ENCODE measurements at regions not wholly inside any gene's neighbourhood (a gene's known extent, or its start where the extent isn't known, plus 50 kb on each side); places are given as distances from the start of the nearest gene placed in this dataset.

GRCh38 chr16:7910116-7910515 is 577.5 kb downstream of the RBFOX1 start:
- intact Hi-C loops (cut with DNase I) = no loop called here
- 62 to 71% (median 67%) methylated on average over 7 of the region's 7 CpGs for WGBS, 3 donors
- H3K9me3 ChIP-seq = no peaks in the 10 kb centered on the region

GRCh38 chr16:7888411-7888810 is 555.8 kb downstream of the RBFOX1 start:
- 25 to 26% (median 26%) methylated on average over 1 of the region's 1 CpG for WGBS, 3 donors

More at GRCh38 chr16:7910116-7910515, 577.5 kb downstream of the RBFOX1 start:
- no peak for DNase-seq
- Histone ChIP-seq H3K4me1 (ENCODE audit: insufficient read depth) (no peaks in the 10 kb centered on the region), H3K27ac (no peak overlapping the region), H3K4me3 (no peak overlapping the region), H3K27me3 (no peaks in the 10 kb centered on the region), H3K36me3 (no peaks in the 10 kb centered on the region)
- no peak for TF ChIP-seq EP300 (IDR thresholded peaks at IDR 0.05)
- TF ChIP-seq, protein P1, sequence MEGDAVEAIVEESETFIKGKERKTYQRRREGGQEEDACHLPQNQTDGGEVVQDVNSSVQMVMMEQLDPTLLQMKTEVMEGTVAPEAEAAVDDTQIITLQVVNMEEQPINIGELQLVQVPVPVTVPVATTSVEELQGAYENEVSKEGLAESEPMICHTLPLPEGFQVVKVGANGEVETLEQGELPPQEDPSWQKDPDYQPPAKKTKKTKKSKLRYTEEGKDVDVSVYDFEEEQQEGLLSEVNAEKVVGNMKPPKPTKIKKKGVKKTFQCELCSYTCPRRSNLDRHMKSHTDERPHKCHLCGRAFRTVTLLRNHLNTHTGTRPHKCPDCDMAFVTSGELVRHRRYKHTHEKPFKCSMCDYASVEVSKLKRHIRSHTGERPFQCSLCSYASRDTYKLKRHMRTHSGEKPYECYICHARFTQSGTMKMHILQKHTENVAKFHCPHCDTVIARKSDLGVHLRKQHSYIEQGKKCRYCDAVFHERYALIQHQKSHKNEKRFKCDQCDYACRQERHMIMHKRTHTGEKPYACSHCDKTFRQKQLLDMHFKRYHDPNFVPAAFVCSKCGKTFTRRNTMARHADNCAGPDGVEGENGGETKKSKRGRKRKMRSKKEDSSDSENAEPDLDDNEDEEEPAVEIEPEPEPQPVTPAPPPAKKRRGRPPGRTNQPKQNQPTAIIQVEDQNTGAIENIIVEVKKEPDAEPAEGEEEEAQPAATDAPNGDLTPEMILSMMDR (IDR thresholded peaks at IDR 0.05) = no peak
- TF ChIP-seq POLR2A (IDR thresholded peaks at IDR 0.05) = no peak

DNA sequence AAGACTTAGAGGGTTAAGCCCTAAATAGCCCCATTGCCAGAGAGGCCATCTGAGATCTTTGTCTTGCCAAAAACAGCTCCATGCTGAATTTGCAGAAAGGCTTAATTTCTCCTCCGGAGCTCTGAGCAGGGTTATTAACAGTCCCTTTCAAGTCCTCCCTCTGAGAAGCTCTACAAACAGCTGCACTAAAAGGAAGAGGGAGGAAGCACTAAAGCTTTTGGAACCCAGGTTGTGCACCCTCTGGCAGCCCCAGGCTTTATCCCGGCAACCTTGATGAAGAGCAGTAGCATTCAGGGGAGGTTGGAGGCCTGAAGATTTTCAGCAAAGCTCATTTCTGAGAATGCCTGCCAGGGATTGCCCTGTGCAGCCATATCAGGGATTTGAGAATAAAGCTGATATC is 554.7 kb downstream of the RBFOX1 start:
- Histone ChIP-seq H3K27ac (no peak overlapping the region), H3K9me3 (no peaks in the 10 kb centered on the region), H3K4me3 (no peak overlapping the region), H3K27me3 (no peaks in the 10 kb centered on the region), H3K4me1 (ENCODE audit: insufficient read depth) (no peaks in the 10 kb centered on the region), H3K36me3 (no peaks in the 10 kb centered on the region)
- TF ChIP-seq EP300 (IDR thresholded peaks at IDR 0.05) (no peak), POLR2A (IDR thresholded peaks at IDR 0.05) (no peak)
- TF ChIP-seq, protein P1 (IDR thresholded peaks at IDR 0.05) = no peak
- intact Hi-C loops (cut with DNase I) = no loop called here
- 12 to 25% (median 17%) methylated on average over 2 of the region's 2 CpGs for WGBS, 3 donors
- DNase-seq = no peak

More at GRCh38 chr16:7888411-7888810, 555.8 kb downstream of the RBFOX1 start:
- H3K27me3 ChIP-seq = no peaks in the 10 kb centered on the region
- no peak overlapping the region for H3K4me3 ChIP-seq
- no peak for TF ChIP-seq POLR2A (IDR thresholded peaks at IDR 0.05)
- TF ChIP-seq, protein P1 (IDR thresholded peaks at IDR 0.05) = no peak
- TF ChIP-seq EP300 (IDR thresholded peaks at IDR 0.05) = no peak
- H3K27ac ChIP-seq = no peak overlapping the region
- H3K9me3 ChIP-seq = no peaks in the 10 kb centered on the region
- intact Hi-C loops (cut with DNase I) = no loop called here
- no peak for DNase-seq
- H3K36me3 ChIP-seq = no peaks in the 10 kb centered on the region
- no peaks in the 10 kb centered on the region for H3K4me1 ChIP-seq (ENCODE audit: insufficient read depth)

GRCh38 chr16:7871979-7872378 is 539.3 kb downstream of the RBFOX1 start:
- H3K4me3 ChIP-seq = no peak overlapping the region
- 64 to 87% (median 72%) methylated on average over 2 of the region's 2 CpGs for WGBS, 3 donors
- no peaks in the 10 kb centered on the region for H3K4me1 ChIP-seq (ENCODE audit: insufficient read depth)
- H3K36me3 ChIP-seq = no peaks in the 10 kb centered on the region
- no peak for DNase-seq
- no peaks in the 10 kb centered on the region for H3K9me3 ChIP-seq
- H3K27me3 ChIP-seq = no peaks in the 10 kb centered on the region
- TF ChIP-seq POLR2A (IDR thresholded peaks at IDR 0.05) (no peak), EP300 (IDR thresholded peaks at IDR 0.05) (no peak)
- TF ChIP-seq, protein P1 (IDR thresholded peaks at IDR 0.05) = no peak
- intact Hi-C loops (cut with DNase I) = no loop called here
- no peak overlapping the region for H3K27ac ChIP-seq

All from ovary (tissue), 7 donors.